GM21825 (cell line): ENCODE measurements at regions not wholly inside any gene's neighbourhood (a gene's known extent, or its start where the extent isn't known, plus 50 kb on each side); places are given as distances from the start of the nearest gene placed in this dataset.
"Not testable (repeated sequence)": the region's sequence is repeated elsewhere in the genome, so short reads cannot be mapped to it uniquely, and the experiment has no call there.

Source experiments
- ATAC-seq: cut with Tn5 transposase; IDR thresholded peaks from one replicate; pipeline ENCODE4 v1.9.1; 2021; ENCODE audit warnings: mild to moderate bottlenecking, moderate library complexity; ENCODE audit not compliant: unreplicated experiment

DNA sequence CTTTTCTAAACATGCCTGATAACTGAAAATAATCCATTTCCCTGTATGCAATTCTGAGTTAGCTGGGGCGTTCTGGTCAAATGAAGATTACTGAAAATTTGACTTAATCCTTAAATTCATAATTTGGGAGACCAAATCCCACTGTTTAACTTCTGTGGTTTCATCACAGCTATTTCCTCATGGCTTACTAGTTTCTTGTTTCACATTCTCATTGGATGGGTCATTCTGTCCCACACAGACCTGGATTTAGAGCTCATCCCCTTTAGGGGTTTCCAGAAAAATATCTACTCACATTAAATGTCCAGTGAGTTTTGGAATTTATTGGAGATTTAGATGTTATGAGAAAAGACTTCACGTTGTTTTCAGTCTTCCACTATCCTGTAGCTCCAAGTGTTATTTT, 709.3 kb upstream of the KLHL1 start:
- ATAC-seq: no peak

DNA sequence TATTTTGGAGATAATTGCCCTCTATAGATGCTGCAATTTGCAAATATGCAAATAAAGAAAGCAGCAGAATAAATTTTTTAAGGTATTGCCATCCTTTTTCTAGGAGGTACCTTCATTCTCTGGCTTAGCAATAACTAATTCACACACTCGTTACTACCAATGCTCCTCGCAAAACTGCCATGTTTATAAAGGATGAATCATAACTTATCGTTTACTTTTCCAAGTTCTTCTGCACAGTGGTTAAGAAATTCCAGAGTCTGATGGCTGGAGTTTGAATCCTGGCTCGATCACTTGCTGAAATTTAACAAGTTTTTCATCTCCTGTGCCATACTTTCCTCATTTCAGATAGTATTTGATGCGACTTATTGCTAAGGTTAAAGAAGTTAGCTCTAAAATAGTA, 708.6 kb upstream of the KLHL1 start:
- no peak for ATAC-seq

DNA sequence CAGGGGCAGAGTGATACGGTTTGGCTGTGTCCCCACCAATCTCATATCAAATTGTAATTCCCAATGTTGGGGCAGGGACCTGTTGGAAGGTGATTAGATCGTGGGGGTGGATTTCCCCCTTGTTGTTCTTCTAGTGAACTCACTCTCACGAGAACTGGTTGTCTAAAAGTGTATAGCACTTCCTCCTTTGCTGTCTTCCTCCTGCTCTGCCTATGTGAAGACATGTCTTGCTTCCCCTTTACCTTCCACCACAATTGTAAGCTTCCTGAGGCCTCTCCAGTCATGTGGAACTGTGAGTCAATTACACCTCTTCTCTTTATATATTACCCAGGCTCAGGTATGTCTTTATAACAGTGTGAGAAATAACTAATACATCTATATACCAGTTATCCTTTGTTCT, 706.4 kb upstream of the KLHL1 start:
- no peak for ATAC-seq

DNA sequence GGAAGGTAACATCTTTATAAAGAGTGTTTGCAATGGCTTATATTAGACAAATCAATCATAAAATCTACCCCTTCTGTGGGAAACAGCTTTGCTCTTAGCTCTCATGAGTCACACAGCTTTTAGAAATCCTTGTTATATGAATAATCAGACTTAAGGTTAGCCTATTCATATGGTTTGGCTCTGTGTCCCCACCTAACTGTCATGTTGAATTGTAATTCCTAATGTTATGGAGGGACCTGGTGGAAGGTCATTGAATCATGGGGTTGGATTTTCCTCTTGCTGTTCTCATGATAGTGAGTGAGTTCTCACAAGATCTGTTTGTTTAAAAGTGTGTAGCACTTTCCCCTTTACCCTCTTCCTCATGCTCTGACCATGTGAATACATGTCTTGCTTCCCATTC, 704.2 kb upstream of the KLHL1 start:
- ATAC-seq: no peak

DNA sequence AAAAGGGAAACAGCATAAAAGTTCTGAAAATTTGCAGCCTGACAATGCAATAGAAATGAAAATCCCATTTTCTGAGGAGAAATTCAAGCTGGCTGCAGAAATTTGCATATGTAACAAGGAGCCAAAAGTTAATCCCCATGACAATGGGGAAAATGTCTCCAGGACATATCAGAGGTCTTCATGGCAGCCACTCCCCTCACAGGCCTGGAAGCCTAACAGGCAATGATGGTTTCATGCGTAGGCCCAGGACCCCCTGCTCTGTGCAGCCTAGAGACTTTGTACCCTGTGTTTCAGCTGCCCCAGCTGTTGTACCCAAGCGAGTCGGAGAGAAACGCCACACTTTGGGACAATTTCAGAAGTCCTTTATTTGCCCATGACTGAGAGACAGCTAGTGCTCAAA, 701.3 kb upstream of the KLHL1 start:
- ATAC-seq: no peak

DNA sequence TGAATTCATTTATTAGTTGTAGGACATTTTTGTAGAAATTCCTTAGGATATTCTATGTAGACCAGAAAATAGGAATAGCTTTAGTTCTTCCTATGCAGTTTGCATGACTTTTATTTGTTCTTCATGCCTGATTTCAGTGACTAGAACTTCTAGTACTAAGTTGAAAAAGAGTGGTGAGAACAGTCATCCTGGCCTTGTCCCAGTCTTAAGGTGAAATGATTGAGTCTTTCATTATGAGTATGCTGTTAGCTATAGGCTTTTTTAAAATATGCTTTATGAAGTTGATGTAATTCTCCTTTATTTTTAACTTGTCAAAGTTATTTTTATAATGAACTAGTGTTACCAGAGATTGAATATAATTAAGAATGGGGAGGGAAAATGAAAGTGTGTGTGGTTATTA, 690.1 kb upstream of the KLHL1 start:
- ATAC-seq: no peak

DNA sequence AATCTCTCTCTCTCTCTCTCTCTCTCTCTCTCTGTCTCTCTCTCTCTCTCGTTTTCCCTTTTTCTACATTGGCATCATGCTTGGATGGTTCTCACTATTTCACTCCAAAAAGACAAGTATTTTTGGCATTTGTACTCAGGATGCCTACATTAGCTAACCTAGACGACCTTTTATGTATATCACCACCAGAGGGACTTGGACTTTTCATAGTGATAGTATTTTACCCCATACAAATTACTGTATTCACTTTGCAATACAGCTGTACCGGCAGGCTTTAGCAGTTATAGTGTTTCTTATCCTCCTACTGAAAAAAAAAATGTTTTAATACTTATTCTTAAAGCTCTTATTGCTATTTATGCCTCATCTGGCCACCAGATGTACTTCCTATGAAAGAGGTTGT, 687.2 kb upstream of the KLHL1 start:
- ATAC-seq: no peak

DNA sequence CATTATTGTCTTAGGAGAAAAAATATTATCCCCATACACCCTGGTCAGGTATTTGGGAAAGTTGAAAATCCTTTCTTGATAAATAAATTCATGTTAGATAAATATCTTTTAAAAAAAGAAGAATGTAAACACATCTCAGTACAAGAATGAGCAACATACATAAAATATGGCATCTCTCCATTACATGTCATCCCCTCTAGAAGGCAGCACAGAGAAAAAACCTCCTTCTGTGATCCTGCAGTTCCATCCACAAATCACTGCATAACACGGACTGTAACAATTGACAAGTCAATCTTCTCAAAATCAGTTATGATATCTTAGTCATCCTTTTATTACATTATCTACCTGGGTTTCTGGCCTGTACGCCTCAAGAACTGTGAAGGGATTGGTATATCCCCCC, 683.9 kb upstream of the KLHL1 start:
- no peak for ATAC-seq

DNA sequence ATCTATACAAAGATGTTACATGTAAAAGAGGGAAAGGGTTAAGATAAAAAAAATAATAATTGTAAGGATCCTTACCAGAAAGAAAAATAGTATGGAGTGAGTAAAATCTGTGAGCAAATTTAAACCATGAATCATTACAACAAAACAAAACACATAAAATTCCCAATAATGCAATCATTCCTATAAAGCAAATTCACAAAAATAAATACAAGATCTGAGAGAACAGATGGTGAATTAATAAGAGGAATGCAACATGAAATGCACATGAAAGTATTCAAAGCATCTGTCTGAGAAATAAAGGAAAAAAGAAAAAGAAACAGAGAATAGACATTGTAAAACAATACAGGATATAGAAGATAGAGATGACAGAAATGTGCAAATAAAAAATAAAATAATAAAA, 681.5 kb upstream of the KLHL1 start:
- ATAC-seq: no peak

DNA sequence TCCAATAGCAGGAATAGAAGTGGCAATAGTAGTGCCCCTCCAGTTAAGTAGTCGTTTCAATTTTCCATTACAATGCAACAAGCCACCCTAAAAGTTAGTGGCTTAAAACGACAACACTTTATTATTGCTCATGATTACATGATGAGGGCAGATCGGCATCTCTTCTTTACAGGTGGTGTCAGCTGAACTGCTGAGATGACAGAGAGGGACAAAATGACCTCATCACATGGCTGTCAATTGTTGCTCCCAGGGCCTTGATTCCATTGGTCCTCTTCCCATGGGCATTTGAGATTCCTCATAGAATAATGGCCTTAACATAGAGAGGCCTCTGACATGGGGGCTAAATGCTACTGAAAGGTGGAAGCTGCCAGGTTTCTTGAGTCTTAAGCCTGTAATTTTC, 679.8 kb upstream of the KLHL1 start:
- no peak for ATAC-seq

DNA sequence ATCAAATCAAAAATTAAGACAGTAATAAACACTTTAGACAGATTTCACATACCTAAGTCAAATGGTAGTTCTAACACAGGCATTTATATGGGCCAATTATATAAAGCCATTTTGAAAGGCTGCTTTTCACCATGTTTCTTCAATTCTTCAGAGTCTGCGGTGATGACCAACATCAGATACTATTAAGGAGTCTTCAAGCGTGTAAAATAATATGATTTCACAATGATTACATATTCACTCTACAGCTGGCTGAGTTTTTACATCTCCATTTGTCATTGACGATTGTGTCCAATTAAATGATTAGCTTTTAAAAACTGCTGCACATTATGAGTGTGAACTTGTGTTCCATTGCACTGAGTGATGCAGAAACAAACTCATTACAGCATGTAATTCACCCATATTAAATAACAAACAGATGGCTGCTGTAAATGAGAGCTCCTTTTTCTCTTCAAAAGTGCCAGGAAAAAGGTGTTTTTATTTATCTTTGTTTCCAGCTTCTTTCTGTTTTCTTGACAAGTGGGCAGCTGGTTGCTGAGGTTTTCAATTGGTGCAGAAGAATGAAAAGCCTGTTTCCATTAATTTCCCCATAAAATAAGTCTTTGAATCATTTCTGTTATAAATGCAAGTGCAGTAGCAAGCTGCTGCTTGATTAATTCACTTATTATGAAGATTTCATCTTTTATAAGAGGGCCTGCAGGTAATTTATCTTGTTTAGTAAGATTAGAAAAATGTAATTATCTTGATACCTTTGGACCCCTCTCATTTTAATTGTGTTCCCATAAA, 676.1 kb upstream of the KLHL1 start:
- ATAC-seq: no peak

DNA sequence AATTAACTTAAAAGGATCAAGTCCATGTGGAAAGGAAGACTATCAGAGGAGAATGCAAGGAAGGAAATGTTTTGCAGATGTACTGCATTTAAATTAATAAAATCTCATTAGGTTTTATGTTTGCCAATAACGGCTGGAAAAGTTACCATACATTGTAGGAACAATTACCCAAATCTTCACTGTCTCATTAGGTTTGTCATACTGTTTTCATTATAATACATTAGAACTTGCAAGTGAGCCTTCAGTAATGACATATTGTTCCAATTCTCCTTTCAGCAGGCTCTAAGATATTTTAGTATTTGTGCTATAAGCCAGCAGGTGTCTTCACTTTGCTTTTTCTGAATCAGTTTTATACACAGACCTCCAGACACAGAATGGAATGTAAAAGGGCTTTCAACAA, 661.6 kb upstream of the KLHL1 start:
- no peak for ATAC-seq

DNA sequence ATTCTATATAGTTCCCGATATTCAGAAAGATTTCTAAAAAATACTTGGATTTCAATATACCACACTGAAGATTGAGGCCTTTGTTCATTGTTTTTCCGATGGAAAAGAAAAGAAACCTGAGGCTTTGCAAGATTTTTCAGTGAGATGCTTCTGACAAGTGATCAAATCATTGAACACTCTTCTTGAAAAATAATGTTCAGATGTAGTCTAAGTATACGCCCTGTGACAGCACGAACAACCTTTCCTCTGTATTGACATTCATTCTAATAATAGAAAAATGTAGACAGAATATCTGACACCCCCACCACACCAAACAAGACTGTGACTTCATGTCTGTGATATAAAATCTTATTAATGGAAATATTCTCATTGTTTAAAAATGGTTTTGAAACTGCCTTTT, 650.7 kb upstream of the KLHL1 start:
- ATAC-seq: no peak

DNA sequence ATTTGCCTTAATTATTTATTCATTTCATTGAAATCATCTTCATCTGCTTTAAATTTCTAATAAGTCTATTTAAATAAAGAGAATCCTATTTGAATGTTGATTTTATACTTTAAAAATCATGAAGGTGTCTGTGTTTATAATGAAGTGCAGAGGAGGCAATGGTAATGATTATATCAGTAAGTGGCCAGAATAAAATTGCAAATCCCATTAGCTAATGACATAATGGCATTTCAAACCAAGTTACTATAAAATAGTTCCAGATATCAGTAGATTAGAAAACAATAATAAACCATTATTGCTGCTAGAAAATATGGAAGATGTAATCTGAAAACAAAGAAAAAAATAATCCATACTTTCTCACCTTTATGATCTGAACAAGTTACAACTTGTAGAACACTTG, 647.8 kb upstream of the KLHL1 start:
- ATAC-seq: no peak

DNA sequence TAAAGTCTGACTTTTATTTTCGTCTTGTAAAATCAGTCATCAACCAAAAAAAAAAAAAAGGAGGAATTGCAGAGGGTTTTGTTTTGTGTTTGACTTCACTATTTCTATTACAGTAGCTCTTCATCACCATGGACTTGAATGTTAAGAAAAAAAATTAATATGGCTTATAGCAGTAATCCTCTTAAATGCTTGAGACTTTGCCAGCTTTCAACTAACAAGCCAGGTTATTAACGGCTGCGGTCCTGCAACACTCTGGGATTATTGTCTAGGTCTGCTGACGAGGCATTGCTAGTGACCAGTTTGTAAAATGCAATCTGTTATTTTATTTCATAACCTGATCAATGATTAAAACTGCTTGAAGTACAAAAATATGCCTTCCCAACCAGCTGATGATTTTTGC, 647.2 kb upstream of the KLHL1 start:
- ATAC-seq: no peak

DNA sequence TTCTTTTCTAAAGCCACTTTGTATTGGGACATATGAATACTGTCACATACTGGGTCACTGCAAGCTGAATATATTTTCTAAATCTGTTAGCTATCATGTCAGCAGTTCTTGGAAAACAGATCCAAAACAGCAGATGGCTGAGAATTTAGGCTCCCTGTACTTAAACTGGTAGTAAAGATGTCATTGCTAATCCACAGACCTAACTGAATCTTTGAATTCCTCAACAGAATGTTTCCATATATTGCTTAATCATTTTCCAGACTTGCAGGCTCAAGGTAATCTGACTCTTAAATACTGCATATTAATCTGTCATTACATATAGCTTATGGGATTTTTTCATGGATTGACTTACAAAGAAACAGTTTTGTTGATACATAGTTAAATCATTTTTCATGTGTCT, 639.0 kb upstream of the KLHL1 start:
- no peak for ATAC-seq

DNA sequence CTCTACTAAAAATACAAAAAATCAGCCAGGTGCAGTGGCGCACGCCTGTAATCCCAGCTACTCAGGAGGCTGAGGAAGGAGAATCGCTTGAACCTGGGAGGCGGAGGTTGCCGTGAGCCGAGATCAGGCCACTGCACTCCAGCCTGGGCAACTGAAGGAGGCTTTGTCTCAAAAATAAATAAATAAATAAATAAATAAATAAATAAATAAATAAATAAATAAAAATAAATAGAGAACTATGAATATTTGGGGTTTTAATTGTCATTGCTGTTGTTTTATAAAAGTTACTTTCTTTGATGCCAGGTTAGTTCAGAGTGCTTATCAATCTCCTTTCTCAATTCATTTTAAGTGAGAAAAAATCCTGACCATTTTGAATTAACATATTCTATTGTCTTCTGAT, 638.2 kb upstream of the KLHL1 start:
- ATAC-seq: not testable (repeated sequence)

DNA sequence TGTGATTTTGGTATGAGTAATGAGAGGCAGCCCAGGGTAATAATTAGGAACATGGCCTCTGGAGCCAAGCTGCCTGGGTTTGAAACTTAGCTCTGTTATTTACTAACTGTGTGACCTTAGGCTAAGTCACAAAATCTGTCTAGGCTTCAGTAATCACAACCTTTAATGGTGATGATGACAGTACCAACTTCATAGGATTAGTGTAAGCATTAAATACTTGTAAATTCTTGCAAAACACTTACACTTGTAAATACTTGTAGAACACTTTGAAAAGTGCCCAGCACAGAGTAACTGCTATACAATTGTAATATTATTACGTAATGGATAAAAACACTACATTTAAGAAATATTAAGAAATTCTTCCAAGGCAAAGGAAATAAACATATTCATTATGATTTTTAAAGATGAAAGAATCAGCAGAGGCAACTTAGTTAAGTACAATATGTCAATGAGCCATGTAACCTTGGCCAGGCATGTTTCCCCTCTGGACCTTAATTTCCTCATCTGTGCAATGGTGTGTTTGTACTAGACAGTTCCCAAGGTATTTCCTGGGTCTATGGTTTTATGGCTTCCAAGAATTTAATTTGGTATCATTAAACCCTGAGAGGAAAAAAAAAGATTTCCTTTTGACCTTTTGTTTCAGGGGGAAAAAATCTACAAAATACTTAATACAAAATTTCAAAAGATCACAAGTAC, 628.5 kb upstream of the KLHL1 start:
- no peak for ATAC-seq

DNA sequence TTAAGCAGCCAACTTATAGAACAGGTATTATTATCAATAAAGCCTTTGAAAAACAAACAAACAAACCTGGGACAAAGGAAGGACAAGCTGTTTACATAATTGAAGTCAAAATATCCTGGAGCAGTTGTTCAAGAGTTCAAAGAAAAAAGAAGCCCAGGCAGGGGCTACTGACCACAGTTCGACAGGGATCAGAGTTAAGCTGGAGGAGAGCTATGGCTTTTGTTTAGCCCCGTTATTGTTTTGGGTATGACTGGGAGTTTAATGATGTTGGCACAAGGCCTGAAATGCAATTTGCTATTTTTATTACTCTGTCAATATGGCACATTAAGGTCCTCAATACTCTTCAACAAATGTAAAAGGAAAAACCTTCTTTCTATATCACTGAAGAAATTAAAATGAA, 624.4 kb upstream of the KLHL1 start:
- ATAC-seq: no peak

DNA sequence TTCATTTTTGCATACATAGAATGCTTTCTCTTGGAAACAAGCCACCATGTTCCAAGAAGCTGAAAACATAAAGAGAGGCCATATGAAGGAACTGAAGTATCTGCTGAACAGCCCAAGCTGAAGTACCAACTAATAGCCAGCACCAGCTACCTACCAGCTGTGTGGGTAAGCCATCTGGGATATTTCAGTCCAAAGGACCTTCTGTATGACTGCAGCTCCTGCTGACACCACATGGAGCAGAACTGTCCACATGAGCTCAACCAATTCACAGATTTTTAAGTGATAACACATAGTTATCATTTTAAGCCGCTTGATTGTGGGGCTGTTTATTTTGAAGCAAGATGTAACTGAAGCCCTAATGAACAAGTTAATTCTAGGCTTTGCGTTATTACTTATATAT, 621.1 kb upstream of the KLHL1 start:
- no peak for ATAC-seq

DNA sequence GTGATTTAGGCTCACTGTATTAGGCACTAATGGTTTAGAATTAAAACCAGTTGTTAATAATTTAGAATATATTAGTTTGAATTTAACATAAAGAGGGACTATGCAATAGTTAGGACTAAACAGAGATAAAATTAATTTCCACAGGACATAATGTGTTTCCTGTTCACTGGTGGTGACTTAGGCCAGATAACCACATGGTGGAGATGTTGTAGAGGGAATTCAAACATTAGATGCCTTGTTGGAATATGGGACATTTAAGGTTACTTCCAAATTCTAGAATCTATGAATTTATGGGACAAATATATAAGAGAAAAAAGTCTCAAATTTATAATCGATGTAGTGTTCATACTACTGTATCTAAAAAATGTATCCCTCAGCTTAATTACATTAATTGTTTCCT, 615.5 kb upstream of the KLHL1 start:
- no peak for ATAC-seq

DNA sequence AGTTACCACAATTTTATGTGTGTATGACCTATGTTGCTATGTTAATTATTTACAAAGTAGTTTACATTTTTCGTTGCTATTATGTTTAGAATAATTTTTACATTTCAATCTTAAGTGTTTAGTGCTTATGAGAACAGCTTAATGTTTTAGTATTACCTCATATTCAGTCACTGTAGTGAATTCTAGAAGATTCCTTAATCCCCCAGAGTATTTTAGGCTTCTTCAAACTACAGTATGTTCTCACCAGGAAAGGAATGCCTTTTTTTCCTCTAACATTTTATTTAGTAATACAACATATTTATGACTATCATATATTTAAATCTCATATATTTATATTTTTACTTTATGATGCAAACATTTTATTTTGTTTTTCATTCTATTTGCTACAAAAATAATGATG, 612.1 kb upstream of the KLHL1 start:
- ATAC-seq: no peak

DNA sequence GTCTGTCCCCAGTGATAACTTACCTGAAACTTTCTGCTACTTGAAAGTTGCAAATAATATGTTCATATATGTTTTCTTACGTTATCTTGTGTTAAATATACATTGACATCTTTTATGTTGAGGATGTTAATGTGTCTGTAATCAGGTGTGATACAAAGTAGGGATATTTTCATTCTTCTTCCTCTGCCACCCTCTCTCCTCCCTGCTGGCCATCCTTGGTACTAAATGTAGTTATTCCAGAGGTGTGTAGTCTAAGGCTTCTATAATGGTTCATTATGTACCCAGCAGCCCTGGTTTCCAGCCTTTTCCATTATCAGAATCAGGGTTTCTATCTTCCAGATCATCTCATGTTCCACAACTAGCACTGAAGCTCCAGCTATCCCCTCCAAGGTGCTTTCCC, 606.7 kb upstream of the KLHL1 start:
- ATAC-seq: no peak
